Parathyroid adenoma (tissue), 2 donors: ENCODE measurements at regions not wholly inside any gene's neighbourhood (a gene's known extent, or its start where the extent isn't known, plus 50 kb on each side); places are given as distances from the start of the nearest gene placed in this dataset.

Experiments used
- H2AFZ ChIP-seq: fragments of 300-600 bp; sonication (generic); one replicate; pipeline ENCODE4 v1.7.0; 2017; ENCODE audit warnings: antibody characterized with exemption, mild to moderate bottlenecking
- H3K27ac ChIP-seq: fragments of 300-600 bp; sonication (generic); one replicate; pipeline ENCODE4 v1.7.0; 2017
- H3K27me3 ChIP-seq: fragments of 300-600 bp; sonication (generic); one replicate; pipeline ENCODE4 v1.7.0; 2017; ENCODE audit warnings: low read length; ENCODE audit not compliant: control insufficient read depth, insufficient read depth
- H3K36me3 ChIP-seq: fragments of 300-600 bp; sonication (generic); one replicate; pipeline ENCODE4 v1.7.0; 2017; ENCODE audit warnings: low read length; ENCODE audit not compliant: control insufficient read depth, insufficient read depth
- H3K4me1 ChIP-seq: fragments of 300-600 bp; sonication (generic); one replicate; pipeline ENCODE4 v1.7.0; 2017; ENCODE audit warnings: control low read depth
- H3K4me2 ChIP-seq: fragments of 300-600 bp; sonication (generic); one replicate; pipeline ENCODE4 v1.7.0; 2017; ENCODE audit warnings: low read length
- H3K4me3 ChIP-seq: fragments of 300-600 bp; sonication (generic); one replicate; pipeline ENCODE4 v1.7.0; 2017; ENCODE audit warnings: low read depth, low read length
- H3K79me2 ChIP-seq: fragments of 300-600 bp; sonication (generic); one replicate; pipeline ENCODE4 v1.7.0; 2017; ENCODE audit warnings: control low read depth
- H3K9ac ChIP-seq: fragments of 300-600 bp; sonication (generic); one replicate; pipeline ENCODE4 v1.7.0; 2017; ENCODE audit warnings: mild to moderate bottlenecking
- H3K9me3 ChIP-seq: fragments of 300-600 bp; sonication (generic); one replicate; pipeline ENCODE4 v1.7.0; 2017; ENCODE audit warnings: low read length; ENCODE audit not compliant: control insufficient read depth
- CTCF ChIP-seq: fragments of 300-600 bp; sonication (generic); IDR thresholded peaks from one replicate; pipeline ENCODE4 v1.7.0; 2017; ENCODE audit warnings: antibody characterized with exemption, mild to moderate bottlenecking
- donor health status: primary hyperparathyroidism.

- H3K4me1 ChIP-seq = no peaks in the 10 kb centered on the region
- H3K4me3 ChIP-seq = no peak overlapping the region
- TF ChIP-seq CTCF = no peak
- no peak overlapping the region for H3K9ac ChIP-seq
- H2AFZ ChIP-seq = no peak overlapping the region
- no peaks in the 10 kb centered on the region for H3K27me3 ChIP-seq
- H3K79me2 ChIP-seq = no peaks in the 10 kb centered on the region
- no peak overlapping the region for H3K4me2 ChIP-seq
- H3K27ac ChIP-seq = no peak overlapping the region
- no peaks in the 10 kb centered on the region for H3K9me3 ChIP-seq
- H3K36me3 ChIP-seq = no peaks in the 10 kb centered on the region
These were observed 410.0 kb upstream of the CCDC196 start for GRCh38 chr14:66076176-66076575.

GRCh38 chr14:66078006-66078405, 408.2 kb upstream of the CCDC196 start:
- Histone ChIP-seq H3K9me3 (no peaks in the 10 kb centered on the region), H3K4me3 (no peak overlapping the region), H3K79me2 (no peaks in the 10 kb centered on the region), H3K36me3 (no peaks in the 10 kb centered on the region), H3K9ac (no peak overlapping the region), H3K27ac (no peak overlapping the region), H3K4me2 (no peak overlapping the region), H3K27me3 (no peaks in the 10 kb centered on the region), H2AFZ (no peak overlapping the region), H3K4me1 (no peaks in the 10 kb centered on the region)
- TF ChIP-seq CTCF = no peak

- no peaks in the 10 kb centered on the region for H3K4me1 ChIP-seq
- no peaks in the 10 kb centered on the region for H3K79me2 ChIP-seq
- H2AFZ ChIP-seq = no peak overlapping the region
- no peak overlapping the region for H3K4me3 ChIP-seq
- H3K4me2 ChIP-seq = no peak overlapping the region
- H3K27ac ChIP-seq = no peak overlapping the region
- no peaks in the 10 kb centered on the region for H3K27me3 ChIP-seq
- H3K9me3 ChIP-seq = no peaks in the 10 kb centered on the region
- H3K36me3 ChIP-seq = no peaks in the 10 kb centered on the region
- TF ChIP-seq CTCF = no peak
- no peak overlapping the region for H3K9ac ChIP-seq
These were observed 404.4 kb upstream of the CCDC196 start for GRCh38 chr14:66081594-66082376.

GRCh38 chr14:66085224-66085623, 400.9 kb upstream of the CCDC196 start:
- no peak overlapping the region for H3K9ac ChIP-seq
- no peak overlapping the region for H2AFZ ChIP-seq
- H3K79me2 ChIP-seq = no peaks in the 10 kb centered on the region
- H3K27me3 ChIP-seq = no peaks in the 10 kb centered on the region
- H3K4me2 ChIP-seq = no peak overlapping the region
- TF ChIP-seq CTCF = no peak
- H3K4me1 ChIP-seq = no peaks in the 10 kb centered on the region
- H3K27ac ChIP-seq = no peak overlapping the region
- no peak overlapping the region for H3K4me3 ChIP-seq
- no peaks in the 10 kb centered on the region for H3K36me3 ChIP-seq
- no peaks in the 10 kb centered on the region for H3K9me3 ChIP-seq

GRCh38 chr14:66085665-66086064, 400.5 kb upstream of the CCDC196 start:
- no peaks in the 10 kb centered on the region for H3K36me3 ChIP-seq
- no peak overlapping the region for H3K4me3 ChIP-seq
- H3K4me2 ChIP-seq = no peak overlapping the region
- TF ChIP-seq CTCF = no peak
- no peak overlapping the region for H2AFZ ChIP-seq
- no peak overlapping the region for H3K27ac ChIP-seq
- H3K9me3 ChIP-seq = no peaks in the 10 kb centered on the region
- no peak overlapping the region for H3K9ac ChIP-seq
- H3K79me2 ChIP-seq = no peaks in the 10 kb centered on the region
- H3K27me3 ChIP-seq = no peaks in the 10 kb centered on the region
- no peaks in the 10 kb centered on the region for H3K4me1 ChIP-seq
